ENCODE measurements at regions not wholly inside any gene's neighbourhood (a gene's known extent, or its start where the extent isn't known, plus 50 kb on each side); places are given as distances from the start of the nearest gene placed in this dataset.

GRCh38 chr6:156311291-156311690 is 465.9 kb upstream of the ARID1B start:
- no peak overlapping the region for H3K4me3 ChIP-seq
- no peaks in the 10 kb centered on the region for H3K36me3 ChIP-seq
- no peak overlapping the region for H3K27ac ChIP-seq
- H3K27me3 ChIP-seq (replicated peaks): 0 out of 2 replicates have a peak, but pooled peaks cover 4% of the 10 kb centered on the region
- no peaks in the 10 kb centered on the region for H3K4me1 ChIP-seq (replicated peaks)
- H3K9me3 ChIP-seq (replicated peaks): 0 out of 2 replicates have a peak, but pooled peaks cover 5% of the 10 kb centered on the region
- DNase-seq (ENCODE audit: low read depth in 1 of 2, low spot score in 2 of 2): no peak

DNA sequence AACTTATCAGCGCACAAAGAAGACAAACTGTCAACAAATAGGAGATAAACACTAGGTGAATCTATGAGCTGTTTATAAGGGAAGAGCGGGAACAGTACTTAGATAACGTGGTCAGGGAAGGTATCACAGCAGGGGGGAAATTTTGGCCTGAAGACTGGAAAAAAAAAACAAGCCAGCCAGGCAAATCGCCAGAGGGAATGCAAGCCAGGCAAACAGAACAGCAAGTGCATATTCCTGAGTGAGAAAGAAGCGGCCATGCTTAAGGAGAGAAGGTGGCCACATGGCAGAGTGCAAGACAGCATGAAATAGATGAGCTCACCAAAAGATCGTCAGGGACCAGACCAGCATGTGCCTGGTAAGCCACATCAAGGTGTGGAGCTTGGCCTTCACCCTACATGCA is 466.5 kb upstream of the ARID1B start:
- no peaks in the 10 kb centered on the region for H3K4me1 ChIP-seq (replicated peaks)
- DNase-seq (ENCODE audit: low read depth in 1 of 2, low spot score in 2 of 2): no peak
- H3K27ac ChIP-seq: no peak overlapping the region
- 0 out of 2 replicates have a peak, but pooled peaks cover 4% of the 10 kb centered on the region for H3K27me3 ChIP-seq (replicated peaks)
- no peaks in the 10 kb centered on the region for H3K36me3 ChIP-seq
- H3K9me3 ChIP-seq (replicated peaks): 0 out of 2 replicates have a peak, but pooled peaks cover 5% of the 10 kb centered on the region
- H3K4me3 ChIP-seq: no peak overlapping the region

DNA sequence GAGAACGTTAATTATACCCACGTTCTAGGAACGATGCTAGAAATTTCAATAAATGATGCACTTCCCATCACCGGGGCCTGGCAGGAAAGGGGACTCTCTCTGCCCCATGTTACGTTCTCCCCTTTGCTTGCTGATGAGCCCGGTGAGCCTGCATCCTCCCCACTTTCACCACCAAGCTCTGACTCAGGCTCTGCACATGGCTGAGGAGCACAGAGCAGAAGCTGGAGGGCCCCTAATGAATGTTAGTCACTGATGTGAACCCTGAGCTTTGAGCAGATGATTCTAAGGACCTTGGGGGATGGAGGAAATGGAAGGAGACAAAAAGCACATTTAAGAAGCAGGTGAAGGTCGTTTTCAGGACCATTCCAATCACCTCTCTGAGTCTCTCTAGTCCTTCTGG is 468.2 kb upstream of the ARID1B start:
- Histone ChIP-seq H3K9me3 (replicated peaks) (0 out of 2 replicates have a peak, but pooled peaks cover 5% of the 10 kb centered on the region), H3K27ac (no peak overlapping the region), H3K4me3 (no peak overlapping the region), H3K36me3 (no peaks in the 10 kb centered on the region), H3K27me3 (replicated peaks) (0 out of 2 replicates have a peak, but pooled peaks cover 4% of the 10 kb centered on the region), H3K4me1 (replicated peaks) (no peaks in the 10 kb centered on the region)
- DNase-seq (ENCODE audit: low read depth in 1 of 2, low spot score in 2 of 2): no peak

DNA sequence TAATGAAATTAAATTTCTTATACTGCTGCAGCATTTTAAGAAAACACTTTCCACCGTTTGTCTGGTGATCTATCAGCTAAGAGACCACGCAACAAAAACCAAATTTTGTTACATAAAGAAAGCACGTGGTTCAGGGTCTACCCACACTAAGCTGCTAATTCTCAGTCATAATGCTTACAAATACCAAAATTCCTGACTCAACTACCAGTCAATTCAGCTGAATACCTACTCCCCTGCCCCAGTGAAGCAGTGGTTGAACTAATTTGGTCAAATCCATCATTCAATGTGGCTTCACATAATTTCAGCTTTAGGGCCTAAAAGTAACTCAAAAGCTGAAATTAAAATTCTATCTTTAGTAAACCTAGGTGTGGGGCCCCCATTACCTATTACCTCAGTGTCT is 468.6 kb upstream of the ARID1B start:
- Histone ChIP-seq H3K27ac (no peak overlapping the region), H3K9me3 (replicated peaks) (0 out of 2 replicates have a peak, but pooled peaks cover 5% of the 10 kb centered on the region), H3K36me3 (no peaks in the 10 kb centered on the region), H3K4me1 (replicated peaks) (no peaks in the 10 kb centered on the region), H3K27me3 (replicated peaks) (0 out of 2 replicates have a peak, but pooled peaks cover 4% of the 10 kb centered on the region), H3K4me3 (no peak overlapping the region)
- no peak for DNase-seq (ENCODE audit: low read depth in 1 of 2, low spot score in 2 of 2)

DNA sequence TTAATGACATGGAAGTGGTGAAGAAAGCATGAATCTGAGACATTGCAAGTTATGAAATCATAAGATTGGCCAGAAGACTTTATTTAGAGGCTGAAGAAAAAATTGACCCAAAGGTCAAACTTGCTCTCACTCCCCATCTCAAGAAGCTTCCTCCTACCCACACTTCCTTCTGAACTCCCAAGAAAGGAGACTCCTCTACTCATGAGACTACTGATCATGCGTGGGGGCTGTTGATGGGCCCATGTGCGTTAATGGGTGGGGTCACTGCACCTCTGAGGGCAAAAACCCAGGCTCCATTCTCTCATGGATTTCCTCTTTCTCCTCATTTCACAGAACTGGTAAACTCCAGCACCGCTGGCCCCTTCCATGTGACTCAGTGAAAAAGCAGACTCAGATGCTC is 470.6 kb upstream of the ARID1B start:
- Histone ChIP-seq H3K27me3 (replicated peaks) (no peaks in the 10 kb centered on the region), H3K4me1 (replicated peaks) (no peaks in the 10 kb centered on the region), H3K4me3 (no peak overlapping the region), H3K27ac (no peak overlapping the region), H3K9me3 (replicated peaks) (0 out of 2 replicates have a peak, but pooled peaks cover 5% of the 10 kb centered on the region), H3K36me3 (no peaks in the 10 kb centered on the region)
- DNase-seq (ENCODE audit: low read depth in 1 of 2, low spot score in 2 of 2): no peak

GRCh38 chr6:156283091-156283490 is 494.1 kb upstream of the ARID1B start:
- H3K9me3 ChIP-seq (replicated peaks): peaks cover 9% of the 10 kb centered on the region
- H3K36me3 ChIP-seq: no peaks in the 10 kb centered on the region
- DNase-seq (ENCODE audit: low read depth in 1 of 2, low spot score in 2 of 2): no peak
- H3K27ac ChIP-seq: no peak overlapping the region
- no peak overlapping the region for H3K4me3 ChIP-seq
- H3K4me1 ChIP-seq (replicated peaks): no peaks in the 10 kb centered on the region
- H3K27me3 ChIP-seq (replicated peaks): no peaks in the 10 kb centered on the region

DNA sequence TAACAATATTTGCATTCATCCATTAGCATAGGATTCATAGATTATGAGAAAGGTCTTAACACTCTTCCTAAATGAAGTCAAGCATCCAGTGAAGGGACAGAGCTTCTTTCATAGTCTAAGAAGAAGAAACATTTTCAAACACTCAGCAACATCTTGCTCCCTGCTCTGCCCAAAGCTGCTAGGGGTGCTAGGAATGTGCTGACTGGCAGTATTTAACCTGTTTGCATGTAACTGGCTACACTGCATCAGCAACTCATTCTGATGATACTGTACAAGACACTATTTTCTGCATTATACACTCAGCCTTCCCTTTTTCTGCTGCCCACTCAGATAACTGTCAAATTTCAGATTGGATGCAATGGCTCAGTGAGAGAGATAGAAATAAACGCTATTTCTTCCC is 495.1 kb upstream of the ARID1B start:
- Histone ChIP-seq H3K36me3 (no peaks in the 10 kb centered on the region), H3K4me1 (replicated peaks) (no peaks in the 10 kb centered on the region), H3K27ac (no peak overlapping the region), H3K27me3 (replicated peaks) (no peaks in the 10 kb centered on the region), H3K4me3 (no peak overlapping the region), H3K9me3 (replicated peaks) (peaks cover 7% of the 10 kb centered on the region)
- no peak for DNase-seq (ENCODE audit: low read depth in 1 of 2, low spot score in 2 of 2)

DNA sequence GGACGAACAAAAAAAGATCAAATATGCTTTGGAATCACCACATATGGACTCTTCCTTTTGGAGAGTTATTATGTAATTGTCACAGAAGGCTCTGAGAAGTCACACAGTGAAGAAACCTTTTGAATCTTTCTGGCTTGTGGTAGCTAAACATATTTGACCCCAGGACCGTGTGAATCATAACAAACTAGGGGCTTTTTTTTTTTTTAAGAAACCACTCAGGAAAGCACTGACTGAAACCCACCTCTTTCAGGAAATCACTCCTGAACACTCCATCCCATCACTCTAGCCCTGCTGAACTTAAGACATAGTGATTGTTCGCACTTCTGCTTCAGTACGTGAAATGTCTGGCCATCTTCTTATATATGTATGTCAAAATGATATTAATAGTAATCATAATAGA is 495.9 kb upstream of the ARID1B start:
- H3K27ac ChIP-seq: no peak overlapping the region
- H3K4me3 ChIP-seq: no peak overlapping the region
- no peaks in the 10 kb centered on the region; the same call in 1 of the 2 replicates for H3K9me3 ChIP-seq (replicated peaks)
- no peak for DNase-seq (ENCODE audit: low read depth in 1 of 2, low spot score in 2 of 2)
- no peaks in the 10 kb centered on the region for H3K4me1 ChIP-seq (replicated peaks)
- H3K36me3 ChIP-seq: no peaks in the 10 kb centered on the region
- H3K27me3 ChIP-seq (replicated peaks): no peaks in the 10 kb centered on the region

- no peaks in the 10 kb centered on the region for H3K36me3 ChIP-seq
- H3K4me3 ChIP-seq: no peak overlapping the region
- no peaks in the 10 kb centered on the region for H3K9me3 ChIP-seq (replicated peaks)
- H3K4me1 ChIP-seq (replicated peaks): no peaks in the 10 kb centered on the region
- no peak for DNase-seq (ENCODE audit: low read depth in 1 of 2, low spot score in 2 of 2)
- H3K27me3 ChIP-seq (replicated peaks): no peaks in the 10 kb centered on the region
- no peak overlapping the region for H3K27ac ChIP-seq
These were observed 497.1 kb upstream of the ARID1B start for GRCh38 chr6:156280065-156280464.

GRCh38 chr6:156279261-156279969 is 497.8 kb upstream of the ARID1B start:
- Histone ChIP-seq H3K36me3 (no peaks in the 10 kb centered on the region), H3K27ac (no peak overlapping the region), H3K4me1 (replicated peaks) (no peaks in the 10 kb centered on the region), H3K27me3 (replicated peaks) (no peaks in the 10 kb centered on the region), H3K9me3 (replicated peaks) (no peaks in the 10 kb centered on the region), H3K4me3 (no peak overlapping the region)
- no peak for DNase-seq (ENCODE audit: low read depth in 1 of 2, low spot score in 2 of 2)

DNA sequence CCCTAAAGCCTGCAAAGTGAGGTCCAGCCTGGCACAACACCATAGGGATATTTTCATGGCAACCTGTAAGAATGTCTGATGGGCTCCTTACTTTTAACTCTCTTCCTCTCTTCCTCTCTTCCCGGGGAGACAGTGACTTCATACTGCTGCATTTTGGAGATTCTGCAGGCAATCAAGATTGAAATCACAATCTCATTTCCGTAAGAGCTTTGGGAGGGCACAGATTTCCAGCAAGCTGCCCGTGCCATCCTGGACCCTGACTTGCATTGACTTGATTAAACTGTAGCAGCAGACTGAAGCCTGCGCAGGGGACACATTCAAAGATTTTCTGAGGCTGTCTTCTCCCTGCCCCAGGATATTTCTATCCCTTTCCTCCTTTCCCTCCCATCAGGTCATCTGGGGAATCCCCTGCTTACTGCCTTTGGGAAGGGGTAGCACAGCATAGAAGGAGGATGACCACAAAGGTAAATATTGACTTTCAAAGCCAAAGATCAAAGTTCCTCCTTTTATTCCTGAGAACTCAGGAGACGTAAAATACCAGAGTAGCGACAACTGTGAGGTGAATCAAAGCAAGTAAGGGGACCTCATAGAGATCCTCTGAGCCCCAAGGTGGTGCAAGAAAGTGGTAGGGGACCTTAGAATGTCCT is 504.0 kb upstream of the ARID1B start:
- no peak for DNase-seq (ENCODE audit: low read depth in 1 of 2, low spot score in 2 of 2)

GRCh38 chr6:156269751-156270369 is 507.3 kb upstream of the ARID1B start:
- DNase-seq (ENCODE audit: low read depth in 1 of 2, low spot score in 2 of 2): no peak
- Histone ChIP-seq H3K4me1 (replicated peaks) (no peaks in the 10 kb centered on the region), H3K27me3 (replicated peaks) (no peaks in the 10 kb centered on the region), H3K4me3 (no peak overlapping the region), H3K27ac (no peak overlapping the region), H3K36me3 (no peaks in the 10 kb centered on the region), H3K9me3 (replicated peaks) (peaks cover 7% of the 10 kb centered on the region; the same call in 1 of the 2 replicates)

More for the DNA sequence above, 504.0 kb upstream of the ARID1B start:
- H3K4me3 ChIP-seq: no peak overlapping the region
- no peak overlapping the region for H3K27ac ChIP-seq
- peaks cover 3% of the 10 kb centered on the region; the same call in 1 of the 2 replicates for H3K9me3 ChIP-seq (replicated peaks)
- H3K27me3 ChIP-seq (replicated peaks): no peaks in the 10 kb centered on the region
- H3K36me3 ChIP-seq: no peaks in the 10 kb centered on the region
- no peaks in the 10 kb centered on the region for H3K4me1 ChIP-seq (replicated peaks)

DNA sequence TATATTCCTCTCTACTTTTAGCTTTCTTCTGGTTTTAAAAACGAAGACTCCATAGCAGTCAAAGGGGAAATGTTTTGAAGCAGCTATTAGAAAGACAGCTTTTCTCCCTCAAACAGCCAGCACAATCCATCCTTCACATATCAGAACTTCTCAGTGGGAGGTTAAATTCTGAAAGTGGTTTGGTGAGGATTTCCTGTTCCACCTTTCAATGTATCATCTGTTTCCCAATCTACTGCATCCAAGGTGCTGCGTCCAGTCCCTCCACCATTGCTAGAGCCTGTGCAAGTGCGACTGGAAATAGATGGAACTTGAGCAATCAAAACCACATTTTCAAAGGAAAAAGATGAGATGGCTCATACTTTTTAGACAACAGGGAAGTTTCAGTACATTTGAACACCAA is 508.3 kb upstream of the ARID1B start:
- peaks cover 7% of the 10 kb centered on the region; the same call in 1 of the 2 replicates for H3K9me3 ChIP-seq (replicated peaks)
- H3K27ac ChIP-seq: no peak overlapping the region
- H3K36me3 ChIP-seq: no peaks in the 10 kb centered on the region
- no peaks in the 10 kb centered on the region for H3K27me3 ChIP-seq (replicated peaks)
- no peaks in the 10 kb centered on the region for H3K4me1 ChIP-seq (replicated peaks)
- H3K4me3 ChIP-seq: no peak overlapping the region
- no peak for DNase-seq (ENCODE audit: low read depth in 1 of 2, low spot score in 2 of 2)

DNA sequence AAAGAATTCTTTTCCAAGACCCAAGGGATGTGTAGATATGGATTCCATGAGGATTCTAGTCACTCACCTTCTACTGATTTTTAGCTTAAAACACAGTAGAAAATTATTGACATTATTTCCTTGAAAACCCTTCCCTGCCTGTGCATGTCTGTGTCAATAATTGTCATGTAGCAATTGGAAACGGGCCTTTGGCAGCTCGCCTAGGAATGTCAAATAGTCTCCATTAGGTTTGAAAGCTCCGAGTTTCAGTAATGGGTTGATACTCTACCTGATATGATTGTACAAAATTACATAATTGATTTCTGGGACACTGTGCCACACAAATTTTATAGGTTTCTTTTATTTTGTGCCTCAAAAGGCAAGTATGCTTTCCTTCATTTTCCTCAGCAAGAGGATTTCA is 515.2 kb upstream of the ARID1B start:
- Histone ChIP-seq H3K27ac (no peak overlapping the region), H3K36me3 (no peaks in the 10 kb centered on the region), H3K9me3 (replicated peaks) (0 out of 2 replicates have a peak, but pooled peaks cover 4% of the 10 kb centered on the region), H3K4me3 (no peak overlapping the region), H3K27me3 (replicated peaks) (no peaks in the 10 kb centered on the region), H3K4me1 (replicated peaks) (no peaks in the 10 kb centered on the region)
- no peak for DNase-seq (ENCODE audit: low read depth in 1 of 2, low spot score in 2 of 2)

Data from SJSA1 (cell line).